ENCODE measurements at regions not wholly inside any gene's neighbourhood (a gene's known extent, or its start where the extent isn't known, plus 50 kb on each side); places are given as distances from the start of the nearest gene placed in this dataset.
A peak's percentile ranks its signal among the peaks of the same experiment; 100 is the strongest.

- no peak for DNase-seq
These were observed 77.9 kb upstream of the KLF4 start for GRCh38 chr9:107567462-107567861.

GRCh38 chr9:107566611-107567061, 77.1 kb upstream of the KLF4 start:
- DNase-seq = no peak

- DNase-seq = no peak
These were observed 73.2 kb upstream of the KLF4 start for GRCh38 chr9:107562798-107563197.

- DNase-seq = no peak
These were observed 70.0 kb upstream of the KLF4 start for GRCh38 chr9:107559494-107560086.

GRCh38 chr9:107557236-107557990, 67.8 kb upstream of the KLF4 start:
- DNase-seq = no peak

GRCh38 chr9:107554636-107555035, 65.1 kb upstream of the KLF4 start:
- no peak for DNase-seq

- DNase-seq = peak; percentile 14
These were observed 59.0 kb upstream of the KLF4 start for GRCh38 chr9:107548298-107549142.

GRCh38 chr9:107547772-107548297, 58.3 kb upstream of the KLF4 start:
- DNase-seq = no peak

GRCh38 chr9:107547303-107547702, 57.7 kb upstream of the KLF4 start:
- no peak for DNase-seq

- no peak for DNase-seq
These were observed 57.3 kb upstream of the KLF4 start for GRCh38 chr9:107546859-107547258.

- DNase-seq = no peak
These were observed 55.5 kb upstream of the KLF4 start for GRCh38 chr9:107545036-107545435.

- DNase-seq = no peak
These were observed 53.0 kb upstream of the KLF4 start for GRCh38 chr9:107542411-107543157.

- no peak for DNase-seq
These were observed 52.0 kb upstream of the KLF4 start for GRCh38 chr9:107541523-107541922.

- DNase-seq = no peak
These were observed 50.6 kb upstream of the KLF4 start for GRCh38 chr9:107540164-107540561.

GRCh38 chr9:107539427-107540163, 50.0 kb upstream of the KLF4 start:
- DNase-seq = no peak

Data from activated CD4-positive, alpha-beta T cell treated with anti-CD3 and anti-CD28 coated beads, Interleukin-2, amount 50 U/mL, for 16 hours (primary cell).